Upper lobe of left lung (tissue), 4 donors: ENCODE measurements at regions not wholly inside any gene's neighbourhood (a gene's known extent, or its start where the extent isn't known, plus 50 kb on each side); places are given as distances from the start of the nearest gene placed in this dataset.

Experiments used
- EP300 ChIP-seq, 4 donors: sonication (generic); formaldehyde crosslinking; IDR thresholded peaks; one replicate each; pipeline ENCODE4 v1.5.1; 2017; ENCODE audit warnings: antibody characterized with exemption in 4 of 4, control low read depth in 2 of 4
- POLR2A ChIP-seq, 4 donors: fragments of 450-650 bp; IDR thresholded peaks; one replicate each; pipeline ENCODE4 v1.5.1; 2016 to 2017; ENCODE audit warnings: antibody characterized with exemption in 4 of 4, mild to moderate bottlenecking in 2 of 4
- POLR2AphosphoS5 ChIP-seq, 2 donors: sonication (generic); formaldehyde crosslinking; IDR thresholded peaks; one replicate each; pipeline ENCODE4 v1.5.1; 2017; ENCODE audit warnings: antibody characterized with exemption in 2 of 2
- TF ChIP-seq, protein P1 (sequence below), 6 experiments: fragments of 450-650 bp in 4 of 6; fragments of 200-600 bp in 2 of 6; sonication (generic) in 2 of 6; IDR thresholded peaks; one replicate each; pipeline ENCODE4 v1.5.1; 2016 to 2019; ENCODE audit warnings: antibody characterized with exemption in 6 of 6

DNA sequence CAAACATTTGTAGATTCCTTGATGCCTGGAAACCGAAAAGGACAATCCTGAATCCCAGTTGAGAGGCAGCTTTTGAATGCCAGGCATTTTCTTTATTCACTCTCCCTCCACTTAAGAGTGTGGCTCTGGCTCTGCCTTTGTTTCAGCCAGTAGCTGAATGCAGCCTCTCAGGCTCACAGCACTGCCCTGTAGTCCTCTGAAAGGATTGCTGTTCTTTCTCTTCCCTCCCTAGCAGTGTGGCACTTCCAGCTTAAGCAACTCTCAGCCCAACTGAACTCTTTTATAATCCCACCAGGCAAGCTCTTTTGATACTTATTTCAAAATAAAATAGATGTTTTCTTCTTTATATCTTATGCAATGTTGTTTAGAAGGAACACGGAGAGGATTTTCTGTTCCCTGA is 415.6 kb downstream of the GJA1 start:
- TF ChIP-seq, protein P1, sequence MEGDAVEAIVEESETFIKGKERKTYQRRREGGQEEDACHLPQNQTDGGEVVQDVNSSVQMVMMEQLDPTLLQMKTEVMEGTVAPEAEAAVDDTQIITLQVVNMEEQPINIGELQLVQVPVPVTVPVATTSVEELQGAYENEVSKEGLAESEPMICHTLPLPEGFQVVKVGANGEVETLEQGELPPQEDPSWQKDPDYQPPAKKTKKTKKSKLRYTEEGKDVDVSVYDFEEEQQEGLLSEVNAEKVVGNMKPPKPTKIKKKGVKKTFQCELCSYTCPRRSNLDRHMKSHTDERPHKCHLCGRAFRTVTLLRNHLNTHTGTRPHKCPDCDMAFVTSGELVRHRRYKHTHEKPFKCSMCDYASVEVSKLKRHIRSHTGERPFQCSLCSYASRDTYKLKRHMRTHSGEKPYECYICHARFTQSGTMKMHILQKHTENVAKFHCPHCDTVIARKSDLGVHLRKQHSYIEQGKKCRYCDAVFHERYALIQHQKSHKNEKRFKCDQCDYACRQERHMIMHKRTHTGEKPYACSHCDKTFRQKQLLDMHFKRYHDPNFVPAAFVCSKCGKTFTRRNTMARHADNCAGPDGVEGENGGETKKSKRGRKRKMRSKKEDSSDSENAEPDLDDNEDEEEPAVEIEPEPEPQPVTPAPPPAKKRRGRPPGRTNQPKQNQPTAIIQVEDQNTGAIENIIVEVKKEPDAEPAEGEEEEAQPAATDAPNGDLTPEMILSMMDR (IDR thresholded peaks at IDR 0.05) = no peak
- TF ChIP-seq POLR2AphosphoS5 (IDR thresholded peaks at IDR 0.05) = no peak
- TF ChIP-seq POLR2A (IDR thresholded peaks at IDR 0.05) = no peak
- TF ChIP-seq EP300 (IDR thresholded peaks at IDR 0.05) = no peak
